OCI-LY7 (cell line): ENCODE measurements at regions not wholly inside any gene's neighbourhood (a gene's known extent, or its start where the extent isn't known, plus 50 kb on each side); places are given as distances from the start of the nearest gene placed in this dataset.

Experiments
- BruUV-seq: library from RNA; stranded (reverse); fragments of 400-500 nt; replicated peaks from 2 replicates; lab custom pipeline; 2021; lab: Mats Ljungman, UMichigan
- CTCF ChIA-PET: fragments of 300-600 bp; sonication (Branson Sonifier 250); formaldehyde crosslinking; loops from one replicate; lab custom pipeline; 2022; ENCODE audit warnings: antibody characterized with exemption; ENCODE audit not compliant: unreplicated experiment; lab: Charles Lee
- POLR2A ChIA-PET: fragments of 300-600 bp; sonication (Branson Sonifier 250); formaldehyde crosslinking; loops from one replicate; lab custom pipeline; 2022; ENCODE audit warnings: antibody characterized with exemption; lab: Charles Lee
- DNase-seq: peaks from one replicate; pipeline ENCODE4 v3.0.0-alpha.2; 2015; ENCODE audit warnings: low spot score
- H2AFZ ChIP-seq: fragments of 200-600 bp; sonication (generic), shearing (Covaris generic); 2 replicates; pipeline ENCODE4 v1.6.1; 2014; ENCODE audit warnings: mild to moderate bottlenecking, antibody characterized with exemption, low read length, moderate library complexity
- H3K27ac ChIP-seq: fragments of 200-600 bp; sonication (generic); 2 replicates; pipeline ENCODE4 v1.5.1; 2014; ENCODE audit warnings: mixed run types, low read depth, mild to moderate bottlenecking, moderate library complexity, low read length, inconsistent platforms; ENCODE audit not compliant: poor library complexity, severe bottlenecking
- H3K36me3 ChIP-seq: fragments of 200-600 bp; sonication (generic); 2 replicates; pipeline ENCODE4 v1.6.1; 2014; ENCODE audit warnings: mild to moderate bottlenecking, antibody characterized with exemption, low read length, moderate library complexity, mixed read lengths; ENCODE audit not compliant: insufficient read depth
- H3K4me1 ChIP-seq: fragments of 200-600 bp; sonication (generic); 2 replicates; pipeline ENCODE4 v1.5.1; 2014; ENCODE audit warnings: mild to moderate bottlenecking, low read length; ENCODE audit not compliant: insufficient read depth, poor library complexity, severe bottlenecking
- H3K4me2 ChIP-seq: fragments of 200-600 bp; sonication (generic); 2 replicates; pipeline ENCODE4 v1.6.1; 2014; ENCODE audit warnings: mild to moderate bottlenecking, low read length
- H3K4me3 ChIP-seq: fragments of 200-600 bp; sonication (generic); 2 replicates; pipeline ENCODE4 v1.5.1; 2014; ENCODE audit warnings: mild to moderate bottlenecking, low read depth, low read length; ENCODE audit not compliant: poor library complexity, severe bottlenecking
- H3K79me2 ChIP-seq: fragments of 200-600 bp; sonication (generic); 2 replicates; pipeline ENCODE4 v1.6.1; 2016; ENCODE audit warnings: low read depth, mild to moderate bottlenecking, low read length, moderate library complexity, mixed read lengths; ENCODE audit not compliant: insufficient read depth
- H3K9me2 ChIP-seq: fragments of 200-600 bp; sonication (generic); 2 replicates; pipeline ENCODE4 v1.6.1; 2016; ENCODE audit warnings: mild to moderate bottlenecking, low read length, mixed read lengths; ENCODE audit not compliant: insufficient read depth
- H3K9me3 ChIP-seq: fragments of 200-600 bp; sonication (generic); 2 replicates; pipeline ENCODE4 v1.6.1; 2014; ENCODE audit warnings: mild to moderate bottlenecking, mixed run types, low read length, mixed read lengths
- H4K20me1 ChIP-seq: fragments of 200-600 bp; sonication (generic); 2 replicates; pipeline ENCODE4 v1.6.1; 2014; ENCODE audit warnings: mild to moderate bottlenecking, antibody characterized with exemption, low read length, moderate library complexity, mixed read lengths; ENCODE audit not compliant: insufficient read depth
- CTCF ChIP-seq: fragments of 200-600 bp; sonication (generic); conservative IDR thresholded peaks from 2 replicates; pipeline ENCODE4 v1.5.1; 2014; ENCODE audit warnings: mild to moderate bottlenecking, antibody characterized with exemption, low read length, moderate library complexity, mixed read lengths
- EZH2phosphoT487 ChIP-seq: fragments of 200-600 bp; sonication (generic); IDR thresholded peaks from 2 replicates; pipeline ENCODE4 v1.6.1; 2018; ENCODE audit warnings: low read depth, borderline replicate concordance, mild to moderate bottlenecking, mixed run types, antibody characterized with exemption, low read length, moderate library complexity, mixed read lengths
- intact Hi-C: fragments of 100-400 bp; cut with micrococcal nuclease; formaldehyde crosslinking; loops from one replicate; pipeline ENCODE4 v1.10.0; 2022; ENCODE audit not compliant: unreplicated experiment

GRCh38 chr7:68449816-68450215 is 1148.5 kb upstream of the AUTS2 start:
- no peaks in the 10 kb centered on the region for H3K79me2 ChIP-seq
- ChIA-PET POLR2A (no interaction called here), CTCF (no interaction called here)
- no peaks in the 10 kb centered on the region for H3K9me3 ChIP-seq
- H3K9me2 ChIP-seq, result no peaks in the 10 kb centered on the region
- no peaks in the 10 kb centered on the region for H3K36me3 ChIP-seq
- H4K20me1 ChIP-seq, result no peaks in the 10 kb centered on the region
- TF ChIP-seq EZH2phosphoT487 (no peak), CTCF (no peak)
- H3K27ac ChIP-seq, result no peak overlapping the region
- intact Hi-C loops, result no loop called here
- H3K4me1 ChIP-seq, result no peaks in the 10 kb centered on the region
- no peak for DNase-seq
- no TSS peak for BruUV-seq
- H3K4me3 ChIP-seq, result no peak overlapping the region
- no peak overlapping the region for H2AFZ ChIP-seq
- H3K4me2 ChIP-seq, result no peak overlapping the region

- Histone ChIP-seq H3K36me3 (no peaks in the 10 kb centered on the region), H3K27ac (no peak overlapping the region), H3K9me2 (no peaks in the 10 kb centered on the region), H3K79me2 (no peaks in the 10 kb centered on the region), H3K4me2 (no peak overlapping the region), H3K4me3 (no peak overlapping the region), H2AFZ (no peak overlapping the region), H3K9me3 (no peaks in the 10 kb centered on the region), H3K4me1 (no peaks in the 10 kb centered on the region), H4K20me1 (no peaks in the 10 kb centered on the region)
- POLR2A ChIA-PET, result no interaction called here
- intact Hi-C loops, result no loop called here
- TF ChIP-seq CTCF, result no peak
- CTCF ChIA-PET, result no interaction called here
- DNase-seq, result no peak
- no TSS peak for BruUV-seq
Observed at GRCh38 chr7:68454931-68455330, 1143.3 kb upstream of the AUTS2 start.

- no peaks in the 10 kb centered on the region for H3K79me2 ChIP-seq
- BruUV-seq, result no TSS peak
- H3K4me1 ChIP-seq, result no peaks in the 10 kb centered on the region
- no peak overlapping the region for H3K4me2 ChIP-seq
- no peaks in the 10 kb centered on the region for H4K20me1 ChIP-seq
- H3K27ac ChIP-seq, result no peak overlapping the region
- CTCF ChIA-PET, result no interaction called here
- DNase-seq, result no peak
- H3K36me3 ChIP-seq, result no peaks in the 10 kb centered on the region
- POLR2A ChIA-PET, result no interaction called here
- intact Hi-C loops, result no loop called here
- no peaks in the 10 kb centered on the region for H3K9me3 ChIP-seq
- no peak overlapping the region for H2AFZ ChIP-seq
- no peak overlapping the region for H3K4me3 ChIP-seq
- H3K9me2 ChIP-seq, result no peaks in the 10 kb centered on the region
- TF ChIP-seq EZH2phosphoT487 (no peak), CTCF (no peak)
Observed at GRCh38 chr7:68456469-68456868, 1141.8 kb upstream of the AUTS2 start.
